Liver (tissue), 8 donors: ENCODE measurements at regions not wholly inside any gene's neighbourhood (a gene's known extent, or its start where the extent isn't known, plus 50 kb on each side); places are given as distances from the start of the nearest gene placed in this dataset.

Source experiments
- DNase-seq: peaks from one replicate; pipeline ENCODE4 v3.0.0-alpha.2; 2017; ENCODE audit warnings: low spot score
- H3K27ac ChIP-seq, 2 donors: one replicate each; pipeline ENCODE4 v1.7.0; 2013; ENCODE audit warnings: inconsistent platforms in 2 of 2, low read length in 2 of 2, control low read depth in 1 of 2, low read depth in 1 of 2, mild to moderate bottlenecking in 1 of 2
- H3K27me3 ChIP-seq, 4 donors: one replicate each; pipeline versions ENCODE4 v1.6.1 to v1.7.0; 2013; ENCODE audit warnings: low read length in 3 of 4, inconsistent platforms in 1 of 4, mild to moderate bottlenecking in 1 of 4, moderate library complexity in 1 of 4; ENCODE audit not compliant: control insufficient read depth in 4 of 4, insufficient read depth in 4 of 4
- H3K36me3 ChIP-seq, 4 donors: one replicate each; pipeline versions ENCODE4 v1.6.1 to v1.7.0; 2013; ENCODE audit warnings: low read length in 3 of 4, mild to moderate bottlenecking in 3 of 4, low read depth in 1 of 4, moderate library complexity in 1 of 4; ENCODE audit not compliant: control insufficient read depth in 4 of 4, insufficient read depth in 3 of 4
- H3K4me1 ChIP-seq, 4 donors: one replicate each; pipeline versions ENCODE4 v1.6.1 to v1.7.0; 2013; ENCODE audit warnings: low read length in 3 of 4, mild to moderate bottlenecking in 3 of 4, moderate library complexity in 1 of 4; ENCODE audit not compliant: control insufficient read depth in 4 of 4, insufficient read depth in 4 of 4
- H3K4me3 ChIP-seq, 3 donors: one replicate each; pipeline versions ENCODE4 v1.6.1 to v1.7.0; 2013; ENCODE audit warnings: low read length in 3 of 3, control low read depth in 1 of 3, low read depth in 1 of 3, mild to moderate bottlenecking in 1 of 3
- H3K9ac ChIP-seq, 2 donors: one replicate each; pipeline ENCODE4 v1.7.0; 2013; ENCODE audit warnings: low read length in 2 of 2, mild to moderate bottlenecking in 2 of 2, moderate library complexity in 2 of 2, control low read depth in 1 of 2, low read depth in 1 of 2
- H3K9me3 ChIP-seq, 4 donors: one replicate each; pipeline versions ENCODE4 v1.6.1 to v1.7.0; 2013; ENCODE audit warnings: low read length in 3 of 4; ENCODE audit not compliant: control insufficient read depth in 4 of 4
- ATF3 ChIP-seq: IDR thresholded peaks from 2 replicates; pipeline ENCODE4 v1.6.1; 2016; ENCODE audit warnings: antibody characterized with exemption
- EGR1 ChIP-seq, 2 donors: IDR thresholded peaks; 2 replicates each; pipeline ENCODE4 v1.6.1; 2016 to 2018; ENCODE audit warnings: antibody characterized with exemption in 2 of 2, low read depth in 2 of 2
- FOXA1 ChIP-seq: IDR thresholded peaks from 2 replicates; pipeline ENCODE4 v1.6.1; 2016; ENCODE audit warnings: antibody characterized with exemption
- FOXA2 ChIP-seq: IDR thresholded peaks from 2 replicates; pipeline ENCODE4 v1.6.1; 2016; ENCODE audit warnings: antibody characterized with exemption
- GABPA ChIP-seq, 2 donors: IDR thresholded peaks in 1 of 2; conservative IDR thresholded peaks in 1 of 2; 2 replicates each; pipeline ENCODE4 v1.6.1; 2016; ENCODE audit warnings: antibody characterized with exemption in 2 of 2, mild to moderate bottlenecking in 1 of 2, moderate library complexity in 1 of 2
- HNF4A ChIP-seq, 2 donors: conservative IDR thresholded peaks; 2 replicates each; pipeline ENCODE4 v1.6.1; 2016; ENCODE audit warnings: antibody characterized with exemption in 2 of 2, mild to moderate bottlenecking in 2 of 2
- JUND ChIP-seq, 2 donors: IDR thresholded peaks; 2 replicates each; pipeline ENCODE4 v1.6.1; 2016; ENCODE audit warnings: antibody characterized with exemption in 2 of 2
- RXRA ChIP-seq, 2 donors: IDR thresholded peaks; 2 replicates each; pipeline ENCODE4 v1.6.1; 2017 to 2018; ENCODE audit warnings: antibody characterized with exemption in 2 of 2, mild to moderate bottlenecking in 1 of 2
- SP1 ChIP-seq: IDR thresholded peaks from 2 replicates; pipeline ENCODE4 v1.6.1; 2018; ENCODE audit warnings: antibody characterized with exemption, mild to moderate bottlenecking
- TAF1 ChIP-seq: conservative IDR thresholded peaks from 2 replicates; pipeline ENCODE4 v1.6.1; 2016; ENCODE audit warnings: antibody characterized with exemption, mild to moderate bottlenecking
- WGBS: extraction: QIAGEN DNeasy Blood & Tissue Kit; methylation state at CpG from one replicate; pipeline ENCODE4 v1.1.7; 2013; 5-methylcytosine and 5-hydroxymethylcytosine counted together
- TF ChIP-seq, protein P1 (sequence below): fragments of 150-350 bp; IDR thresholded peaks from 2 replicates; pipeline ENCODE4 v1.5.1; 2017; ENCODE audit warnings: improper control_type of control experiment, low read depth, low read length; ENCODE audit not compliant: missing input control
- donor health status: healthy.
- donor health status: healthy.
- donor health status: healthy.
- donor health status: healthy.
- donor health status: healthy.

GRCh38 chr16:75945916-75946457 lies 219.7 kb upstream of the CPHXL start:
- no peak overlapping the region for H3K27ac ChIP-seq

GRCh38 chr16:75947626-75948239 lies 221.4 kb upstream of the CPHXL start:
- Histone ChIP-seq H3K27ac (no peak overlapping the region), H3K4me3 (no peak overlapping the region), H3K4me1 (no peaks in the 10 kb centered on the region), H3K9me3 (no peaks in the 10 kb centered on the region), H3K36me3 (no peaks in the 10 kb centered on the region), H3K9ac (no peak overlapping the region), H3K27me3 (peaks cover 0 to 3% (median 0%) of the 10 kb centered on the region in 4 donors)
- TF ChIP-seq ATF3 = no peak
- TF ChIP-seq GABPA (IDR thresholded peaks at IDR 0.05 in 1 of 2, conservative IDR thresholded peaks at IDR 0.05 in 1 of 2) = no peak
- no peak for TF ChIP-seq FOXA2
- TF ChIP-seq TAF1 = no peak
- no peak for TF ChIP-seq HNF4A (conservative IDR thresholded peaks at IDR 0.05)
- TF ChIP-seq, protein P1, sequence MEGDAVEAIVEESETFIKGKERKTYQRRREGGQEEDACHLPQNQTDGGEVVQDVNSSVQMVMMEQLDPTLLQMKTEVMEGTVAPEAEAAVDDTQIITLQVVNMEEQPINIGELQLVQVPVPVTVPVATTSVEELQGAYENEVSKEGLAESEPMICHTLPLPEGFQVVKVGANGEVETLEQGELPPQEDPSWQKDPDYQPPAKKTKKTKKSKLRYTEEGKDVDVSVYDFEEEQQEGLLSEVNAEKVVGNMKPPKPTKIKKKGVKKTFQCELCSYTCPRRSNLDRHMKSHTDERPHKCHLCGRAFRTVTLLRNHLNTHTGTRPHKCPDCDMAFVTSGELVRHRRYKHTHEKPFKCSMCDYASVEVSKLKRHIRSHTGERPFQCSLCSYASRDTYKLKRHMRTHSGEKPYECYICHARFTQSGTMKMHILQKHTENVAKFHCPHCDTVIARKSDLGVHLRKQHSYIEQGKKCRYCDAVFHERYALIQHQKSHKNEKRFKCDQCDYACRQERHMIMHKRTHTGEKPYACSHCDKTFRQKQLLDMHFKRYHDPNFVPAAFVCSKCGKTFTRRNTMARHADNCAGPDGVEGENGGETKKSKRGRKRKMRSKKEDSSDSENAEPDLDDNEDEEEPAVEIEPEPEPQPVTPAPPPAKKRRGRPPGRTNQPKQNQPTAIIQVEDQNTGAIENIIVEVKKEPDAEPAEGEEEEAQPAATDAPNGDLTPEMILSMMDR = no peak
- no peak for TF ChIP-seq SP1
- no peak for TF ChIP-seq FOXA1
- TF ChIP-seq RXRA (IDR thresholded peaks at IDR 0.05) = no peak
- 46% methylated on average over 2 of the region's 2 CpGs for WGBS
- DNase-seq = no peak

More at GRCh38 chr16:75945916-75946457, 219.7 kb upstream of the CPHXL start:
- TF ChIP-seq HNF4A (conservative IDR thresholded peaks at IDR 0.05) = no peak
- no peak for TF ChIP-seq ATF3
- Histone ChIP-seq H3K27me3 (peaks cover 0 to 3% (median 0%) of the 10 kb centered on the region in 4 donors), H3K9me3 (no peaks in the 10 kb centered on the region), H3K9ac (no peak overlapping the region), H3K4me1 (no peaks in the 10 kb centered on the region), H3K4me3 (no peak overlapping the region), H3K36me3 (no peaks in the 10 kb centered on the region)
- DNase-seq = no peak
- 68% methylated on average over 8 of the region's 8 CpGs for WGBS

- Histone ChIP-seq H3K4me1 (no peaks in the 10 kb centered on the region), H3K27me3 (peaks cover 0 to 3% (median 0%) of the 10 kb centered on the region in 4 donors), H3K9me3 (no peaks in the 10 kb centered on the region), H3K4me3 (no peak overlapping the region), H3K9ac (no peak overlapping the region), H3K36me3 (no peaks in the 10 kb centered on the region), H3K27ac (no peak overlapping the region)
- 73% methylated on average over 2 of the region's 2 CpGs for WGBS
- TF ChIP-seq JUND (IDR thresholded peaks at IDR 0.05) = no peak
- TF ChIP-seq HNF4A (conservative IDR thresholded peaks at IDR 0.05) = no peak
- TF ChIP-seq EGR1 (IDR thresholded peaks at IDR 0.05; ENCODE audit: low read depth in 2 of 2) = no peak
- no peak for DNase-seq
Measured at GRCh38 chr16:75948441-75948840, 222.2 kb upstream of the CPHXL start.
